ENCODE measurements at regions not wholly inside any gene's neighbourhood (a gene's known extent, or its start where the extent isn't known, plus 50 kb on each side); places are given as distances from the start of the nearest gene placed in this dataset.

GRCh38 chr14:30283822-30284446 is 275.0 kb upstream of the G2E3 start:
- peak in 3 of 4 donors; percentile 49 to 67 (median 51) for TF ChIP-seq CTCF (IDR thresholded peaks at IDR 0.05)
- TF ChIP-seq POLR2A (IDR thresholded peaks at IDR 0.05): no peak
